ENCODE measurements at regions not wholly inside any gene's neighbourhood (a gene's known extent, or its start where the extent isn't known, plus 50 kb on each side); places are given as distances from the start of the nearest gene placed in this dataset.
A peak's percentile ranks its signal among the peaks of the same experiment; 100 is the strongest.

DNA sequence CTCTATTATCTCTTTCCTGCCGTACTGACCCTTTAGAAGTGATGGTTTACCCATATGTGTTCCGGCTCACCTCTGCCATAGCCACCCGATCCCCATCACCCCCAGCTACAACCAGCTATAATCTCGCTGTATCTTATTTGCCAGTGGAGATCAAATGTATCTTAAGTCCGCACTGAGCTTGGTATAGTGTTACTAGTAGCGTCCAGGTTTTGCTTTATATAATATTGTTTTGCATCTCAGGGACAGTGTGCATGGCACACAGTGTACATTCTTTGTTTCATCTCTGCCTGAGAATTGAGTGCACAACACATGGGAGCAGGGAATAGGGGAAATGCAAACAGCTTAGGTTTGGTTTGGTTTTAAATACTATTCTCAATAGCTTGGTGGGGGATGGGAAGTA is 135.8 kb upstream of the SNX2 start:
- TF ChIP-seq, protein P1, sequence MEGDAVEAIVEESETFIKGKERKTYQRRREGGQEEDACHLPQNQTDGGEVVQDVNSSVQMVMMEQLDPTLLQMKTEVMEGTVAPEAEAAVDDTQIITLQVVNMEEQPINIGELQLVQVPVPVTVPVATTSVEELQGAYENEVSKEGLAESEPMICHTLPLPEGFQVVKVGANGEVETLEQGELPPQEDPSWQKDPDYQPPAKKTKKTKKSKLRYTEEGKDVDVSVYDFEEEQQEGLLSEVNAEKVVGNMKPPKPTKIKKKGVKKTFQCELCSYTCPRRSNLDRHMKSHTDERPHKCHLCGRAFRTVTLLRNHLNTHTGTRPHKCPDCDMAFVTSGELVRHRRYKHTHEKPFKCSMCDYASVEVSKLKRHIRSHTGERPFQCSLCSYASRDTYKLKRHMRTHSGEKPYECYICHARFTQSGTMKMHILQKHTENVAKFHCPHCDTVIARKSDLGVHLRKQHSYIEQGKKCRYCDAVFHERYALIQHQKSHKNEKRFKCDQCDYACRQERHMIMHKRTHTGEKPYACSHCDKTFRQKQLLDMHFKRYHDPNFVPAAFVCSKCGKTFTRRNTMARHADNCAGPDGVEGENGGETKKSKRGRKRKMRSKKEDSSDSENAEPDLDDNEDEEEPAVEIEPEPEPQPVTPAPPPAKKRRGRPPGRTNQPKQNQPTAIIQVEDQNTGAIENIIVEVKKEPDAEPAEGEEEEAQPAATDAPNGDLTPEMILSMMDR (IDR thresholded peaks at IDR 0.05; ENCODE audit: unreplicated experiment in 3 of 3): no peak
- no peak overlapping the region for H3K4me3 Mint-ChIP-seq
- peak overlapping the region; percentile 0 to 43 (median 20) for H3K27ac Mint-ChIP-seq
- H3K36me3 Mint-ChIP-seq (ENCODE audit: low read depth): no peaks in the 10 kb centered on the region
- peaks cover 3% of the 10 kb centered on the region for H3K27me3 Mint-ChIP-seq (ENCODE audit: low read depth)
- peaks cover 14% of the 10 kb centered on the region for H3K4me1 Mint-ChIP-seq
- H3K9me3 Mint-ChIP-seq: peaks cover 21% of the 10 kb centered on the region

DNA sequence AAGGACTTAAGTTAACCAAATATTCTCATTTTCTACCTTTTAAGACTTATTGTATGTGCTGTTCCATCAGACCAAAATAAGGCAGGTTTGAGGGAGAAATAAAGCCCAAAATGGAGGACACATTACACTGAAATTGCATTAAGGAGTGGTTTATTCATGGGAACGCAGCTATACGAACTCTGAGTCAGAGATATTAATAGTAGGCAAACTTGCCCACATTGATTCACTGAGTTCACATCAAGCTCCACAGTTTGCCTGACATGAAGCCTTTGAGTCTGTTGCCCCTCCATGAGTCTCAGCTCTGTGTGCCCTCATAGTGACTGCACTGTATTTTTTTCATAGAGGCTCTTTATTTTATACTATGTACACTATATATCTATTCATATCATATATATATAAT is 135.0 kb upstream of the SNX2 start:
- TF ChIP-seq, protein P1 (IDR thresholded peaks at IDR 0.05; ENCODE audit: unreplicated experiment in 3 of 3): no peak
- peaks cover 3% of the 10 kb centered on the region for H3K27me3 Mint-ChIP-seq (ENCODE audit: low read depth)
- peaks cover 16% of the 10 kb centered on the region for H3K9me3 Mint-ChIP-seq
- H3K27ac Mint-ChIP-seq: peak overlapping the region in 2 of 3 experiments; percentile 43 to 76
- H3K4me1 Mint-ChIP-seq: peaks cover 14% of the 10 kb centered on the region
- H3K4me3 Mint-ChIP-seq: no peak overlapping the region
- H3K36me3 Mint-ChIP-seq (ENCODE audit: low read depth): no peaks in the 10 kb centered on the region

DNA sequence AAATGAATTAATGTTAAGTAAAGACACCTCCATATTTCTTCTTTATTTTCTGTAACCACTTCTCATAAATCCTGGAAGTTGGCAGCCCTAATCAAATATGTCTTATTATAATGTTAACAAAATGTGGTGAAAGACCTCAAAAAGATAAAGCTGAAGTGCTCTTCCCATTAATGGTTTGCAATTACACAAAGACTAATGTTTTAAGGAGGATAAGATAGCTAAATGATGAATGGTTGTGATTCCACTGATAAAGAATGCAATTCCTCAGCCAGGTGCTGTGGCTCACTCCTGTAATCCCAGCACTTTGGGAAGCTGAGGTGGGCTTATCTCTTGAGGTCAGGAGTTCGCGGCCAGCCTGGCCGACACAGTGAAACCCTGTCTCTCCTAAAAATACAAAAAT is 125.8 kb upstream of the SNX2 start:
- Mint-ChIP-seq H3K36me3 (ENCODE audit: low read depth) (no peaks in the 10 kb centered on the region), H3K4me1 (peaks cover 10% of the 10 kb centered on the region), H3K4me3 (no peak overlapping the region), H3K27ac (no peak overlapping the region), H3K9me3 (no peaks in the 10 kb centered on the region), H3K27me3 (ENCODE audit: low read depth) (no peaks in the 10 kb centered on the region)
- TF ChIP-seq, protein P1 (IDR thresholded peaks at IDR 0.05; ENCODE audit: unreplicated experiment in 3 of 3): no peak

DNA sequence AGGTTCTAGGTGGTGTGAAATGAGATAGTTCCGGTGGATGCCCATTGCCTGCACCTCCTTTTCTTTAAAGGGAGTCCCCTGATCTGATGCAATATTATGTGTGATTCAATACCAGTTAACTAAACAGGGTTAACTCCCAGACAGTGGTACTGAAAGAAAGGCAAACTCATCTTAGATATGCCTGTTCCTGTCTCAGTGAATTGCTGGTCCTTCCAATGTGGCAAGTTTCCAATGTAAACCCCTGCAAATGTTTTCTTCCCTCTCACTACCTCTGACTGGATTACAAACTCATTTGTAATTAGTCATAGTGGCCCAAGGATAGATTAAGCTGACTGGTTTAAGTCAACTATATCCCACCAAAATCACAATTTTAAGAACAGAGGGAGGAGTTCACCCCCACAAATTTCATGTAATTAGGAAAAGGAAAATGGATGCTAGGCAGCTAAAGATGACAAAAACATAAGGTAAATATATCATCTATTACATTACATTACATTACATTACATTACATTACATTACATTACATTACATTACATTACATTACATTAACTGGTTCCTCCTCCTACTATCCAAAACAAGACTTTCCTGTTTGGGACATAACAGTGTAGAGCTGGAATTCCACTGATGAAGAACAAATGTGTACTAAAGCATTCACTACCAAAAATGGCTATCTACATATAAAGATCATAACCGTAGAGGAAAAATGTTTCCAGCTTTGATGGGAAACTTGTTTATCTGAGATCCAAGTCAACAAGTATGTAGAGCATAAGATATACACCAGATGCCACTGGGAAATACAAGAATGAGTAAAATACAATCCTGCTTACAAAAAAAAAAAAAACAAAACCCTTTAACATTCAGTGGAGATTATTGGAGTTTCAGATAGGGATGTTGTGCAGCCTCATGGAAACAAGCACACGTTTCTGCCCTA is 121.5 kb upstream of the SNX2 start:
- TF ChIP-seq, protein P1 (IDR thresholded peaks at IDR 0.05; ENCODE audit: unreplicated experiment in 3 of 3): no peak
- Mint-ChIP-seq H3K4me1 (peaks cover 16% of the 10 kb centered on the region), H3K36me3 (ENCODE audit: low read depth) (no peaks in the 10 kb centered on the region), H3K27ac (peak overlapping the region; percentile 32 to 70 (median 64)), H3K4me3 (no peak overlapping the region), H3K27me3 (ENCODE audit: low read depth) (no peaks in the 10 kb centered on the region), H3K9me3 (no peaks in the 10 kb centered on the region)

DNA sequence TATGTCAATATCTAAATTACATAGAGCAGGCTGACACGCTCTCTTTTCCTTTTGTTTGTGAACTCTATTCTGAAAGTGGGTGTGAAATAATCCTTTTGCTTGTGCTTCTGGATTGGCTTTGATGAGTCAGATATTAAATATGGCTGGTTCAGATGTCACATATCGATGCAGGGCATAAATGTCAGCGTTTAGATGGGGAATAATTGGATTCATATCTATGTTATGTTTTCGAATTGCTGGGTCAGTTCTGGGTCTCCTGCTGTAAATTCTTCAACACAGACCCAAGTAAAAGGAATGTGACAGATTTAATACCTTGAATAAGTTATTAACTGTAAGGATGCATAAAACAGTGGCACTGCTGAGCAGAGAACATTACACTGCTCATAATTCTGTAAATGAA is 118.7 kb upstream of the SNX2 start:
- Mint-ChIP-seq H3K27me3 (ENCODE audit: low read depth) (no peaks in the 10 kb centered on the region), H3K9me3 (no peaks in the 10 kb centered on the region), H3K4me1 (peaks cover 16% of the 10 kb centered on the region), H3K4me3 (no peak overlapping the region), H3K27ac (peak overlapping the region in 1 of 3 experiments; percentile 46), H3K36me3 (ENCODE audit: low read depth) (no peaks in the 10 kb centered on the region)
- TF ChIP-seq, protein P1 (IDR thresholded peaks at IDR 0.05; ENCODE audit: unreplicated experiment in 3 of 3): no peak

DNA sequence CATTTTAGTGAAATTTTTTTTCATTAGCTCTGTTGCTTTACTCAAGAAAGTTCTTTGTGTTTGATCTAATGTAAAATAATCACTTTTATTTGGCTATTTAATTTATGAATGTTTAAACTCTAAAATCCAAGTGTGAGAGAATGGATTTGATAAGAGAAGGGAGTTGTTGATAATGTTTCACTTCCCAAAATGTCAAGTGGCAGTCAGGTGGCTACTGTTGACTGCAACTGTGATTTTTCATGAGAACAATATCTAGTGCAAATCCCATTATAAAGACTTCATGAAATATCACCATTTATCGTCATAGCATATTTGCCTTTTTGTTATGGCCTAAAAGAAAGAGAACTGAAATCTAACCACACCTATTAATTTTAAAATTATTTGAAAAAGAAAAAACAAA is 118.3 kb upstream of the SNX2 start:
- Mint-ChIP-seq H3K27me3 (ENCODE audit: low read depth) (no peaks in the 10 kb centered on the region), H3K4me1 (peaks cover 19% of the 10 kb centered on the region), H3K9me3 (peaks cover 2% of the 10 kb centered on the region), H3K36me3 (ENCODE audit: low read depth) (no peaks in the 10 kb centered on the region), H3K4me3 (no peak overlapping the region), H3K27ac (no peak overlapping the region)
- TF ChIP-seq, protein P1 (IDR thresholded peaks at IDR 0.05; ENCODE audit: unreplicated experiment in 3 of 3): no peak
